ENCODE measurements at regions not wholly inside any gene's neighbourhood (a gene's known extent, or its start where the extent isn't known, plus 50 kb on each side); places are given as distances from the start of the nearest gene placed in this dataset.

GRCh38 chr1:223008808-223009207 lies 134.2 kb downstream of the TLR5 start:
- TF ChIP-seq CTCF (conservative IDR thresholded peaks at IDR 0.05; ENCODE audit: low read length): no peak
- DNase-seq (ENCODE audit: low read depth): no peak
- no peak overlapping the region for H3K4me3 ChIP-seq (ENCODE audit: low read length)

- DNase-seq (ENCODE audit: low read depth): no peak
- H3K4me3 ChIP-seq (ENCODE audit: low read length): no peak overlapping the region
- no peak for TF ChIP-seq CTCF (conservative IDR thresholded peaks at IDR 0.05; ENCODE audit: low read length)
Measured at GRCh38 chr1:223009406-223009805, 133.6 kb downstream of the TLR5 start.

DNA sequence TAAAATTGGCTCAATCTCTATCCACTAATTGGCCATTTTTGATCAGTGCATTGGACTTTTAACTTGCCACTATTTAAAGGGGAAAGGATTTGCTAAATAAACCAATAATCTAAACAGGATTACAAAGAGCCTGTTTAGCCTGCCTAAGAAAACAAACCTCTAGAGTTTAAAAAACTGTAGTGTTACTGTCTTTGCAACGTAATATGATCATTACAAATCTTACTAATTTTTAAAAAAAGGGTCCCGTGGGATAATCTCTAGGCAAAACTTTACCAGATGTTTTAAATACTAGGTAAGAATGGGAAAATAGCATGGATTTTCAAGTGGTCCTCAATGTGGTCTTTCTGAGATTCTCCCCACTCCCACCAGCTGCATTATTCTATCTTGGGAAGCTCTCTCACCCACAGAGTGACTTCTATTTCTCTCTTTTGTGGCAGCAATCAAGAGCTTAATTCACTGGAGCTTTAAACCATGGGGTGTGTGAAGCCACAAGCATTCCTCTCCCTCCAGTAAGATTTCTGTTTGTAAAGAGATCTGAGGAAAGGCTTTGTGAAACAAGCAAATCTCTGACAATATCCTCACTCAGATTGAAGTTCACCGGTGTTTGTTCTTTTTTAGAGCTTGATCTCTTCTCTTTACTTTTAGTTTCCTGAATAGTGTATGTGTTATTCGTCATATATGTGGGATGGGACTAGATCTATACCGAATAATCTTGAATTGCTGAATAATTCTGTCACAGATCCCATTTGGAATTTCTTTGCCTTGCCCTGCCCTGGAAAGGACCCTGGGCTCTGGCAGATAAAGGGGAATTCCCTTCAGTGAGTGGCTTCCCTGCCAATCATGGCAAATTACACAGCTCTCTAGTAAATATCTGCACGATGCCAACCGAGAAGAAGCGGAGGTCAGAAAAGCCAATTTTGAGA lies 132.2 kb downstream of the TLR5 start:
- peak; percentile 29 for DNase-seq (ENCODE audit: low read depth)
- no peak overlapping the region for H3K4me3 ChIP-seq (ENCODE audit: low read length)
- TF ChIP-seq CTCF (conservative IDR thresholded peaks at IDR 0.05; ENCODE audit: low read length): no peak

DNA sequence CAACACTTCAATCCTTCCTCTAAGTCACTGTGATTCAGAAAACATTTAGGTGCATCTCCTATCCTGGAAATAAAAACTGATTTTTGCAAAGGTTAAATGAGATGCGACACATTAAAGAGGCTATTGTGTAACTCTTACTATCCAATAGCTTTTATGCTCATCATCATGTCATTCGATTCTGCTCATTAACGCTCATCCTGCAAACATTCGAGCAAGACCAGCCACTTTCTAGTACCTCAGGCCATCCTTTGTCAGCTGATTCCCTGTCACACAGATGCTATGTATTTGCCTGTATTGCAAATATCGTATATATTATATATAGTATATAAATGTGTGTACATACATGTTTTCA lies 131.6 kb downstream of the TLR5 start:
- H3K4me3 ChIP-seq (ENCODE audit: low read length): no peak overlapping the region
- no peak for TF ChIP-seq CTCF (conservative IDR thresholded peaks at IDR 0.05; ENCODE audit: low read length)
- DNase-seq (ENCODE audit: low read depth): no peak

DNA sequence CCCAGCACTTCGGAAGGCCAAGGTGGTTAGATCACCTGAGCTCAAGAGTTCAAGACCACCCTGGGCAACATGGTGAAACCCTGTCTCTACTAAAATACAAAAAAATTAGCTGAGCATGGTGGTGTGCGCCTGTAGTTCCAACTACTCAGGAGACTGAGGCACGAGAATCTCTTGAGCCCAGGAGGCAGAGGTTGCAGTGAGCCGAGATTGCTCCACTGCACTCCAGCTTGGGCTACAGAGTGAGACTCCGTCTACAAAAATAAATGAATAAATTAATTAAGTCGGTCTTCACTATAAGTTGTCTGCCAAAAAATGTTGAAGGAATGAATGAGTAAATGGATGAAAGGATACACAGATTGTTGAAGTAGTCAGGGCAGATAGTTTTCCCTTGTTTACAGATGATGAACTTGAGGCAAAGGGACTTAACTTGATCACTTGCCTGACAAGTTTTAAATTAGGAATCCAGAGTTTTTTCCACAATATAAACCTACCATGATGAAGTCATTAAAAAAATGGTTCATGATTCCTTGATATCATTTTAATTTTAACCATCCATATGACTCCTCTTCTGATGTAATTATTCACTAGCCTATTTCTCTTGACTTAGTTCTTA lies 130.8 kb downstream of the TLR5 start:
- H3K4me3 ChIP-seq (ENCODE audit: low read length): no peak overlapping the region
- TF ChIP-seq CTCF (conservative IDR thresholded peaks at IDR 0.05; ENCODE audit: low read length): no peak
- DNase-seq (ENCODE audit: low read depth): no peak

GRCh38 chr1:223012938-223013337 lies 130.1 kb downstream of the TLR5 start:
- TF ChIP-seq CTCF (conservative IDR thresholded peaks at IDR 0.05; ENCODE audit: low read length): no peak
- no peak for DNase-seq (ENCODE audit: low read depth)
- no peak overlapping the region for H3K4me3 ChIP-seq (ENCODE audit: low read length)
